OCI-LY7 (cell line): ENCODE measurements at regions not wholly inside any gene's neighbourhood (a gene's known extent, or its start where the extent isn't known, plus 50 kb on each side); places are given as distances from the start of the nearest gene placed in this dataset.

Experiments used
- CTCF ChIP-seq: fragments of 200-600 bp; sonication (generic); conservative IDR thresholded peaks from 2 replicates; pipeline ENCODE4 v1.5.1; 2014; ENCODE audit warnings: mild to moderate bottlenecking, antibody characterized with exemption, low read length, moderate library complexity, mixed read lengths
- EZH2phosphoT487 ChIP-seq: fragments of 200-600 bp; sonication (generic); IDR thresholded peaks from 2 replicates; pipeline ENCODE4 v1.6.1; 2018; ENCODE audit warnings: low read depth, borderline replicate concordance, mild to moderate bottlenecking, mixed run types, antibody characterized with exemption, low read length, moderate library complexity, mixed read lengths

GRCh38 chr20:24763386-24764026 lies 185.6 kb upstream of the CST7 start:
- TF ChIP-seq CTCF: no peak
- TF ChIP-seq EZH2phosphoT487: no peak
